Dermis microvascular lymphatic vessel endothelial cell (primary cell): ENCODE measurements at regions not wholly inside any gene's neighbourhood (a gene's known extent, or its start where the extent isn't known, plus 50 kb on each side); places are given as distances from the start of the nearest gene placed in this dataset.

Experiments used
- DNase-seq, 2 donors: peaks; one replicate each; pipeline versions ENCODE4 v3.0.0 to v3.0.0-alpha.2; 2010; ENCODE audit warnings: low read depth in 2 of 2

GRCh38 chr1:239730378-239730777 lies 344.0 kb downstream of the CHRM3 start:
- DNase-seq, result no peak

- no peak for DNase-seq
Measured at GRCh38 chr1:239731082-239731748, 344.8 kb downstream of the CHRM3 start.

- no peak for DNase-seq
Measured at GRCh38 chr1:239732770-239733169, 346.4 kb downstream of the CHRM3 start.

- no peak for DNase-seq
Measured at GRCh38 chr1:239733995-239734394, 347.6 kb downstream of the CHRM3 start.

- DNase-seq, result no peak
Measured at GRCh38 chr1:239735111-239735510, 348.7 kb downstream of the CHRM3 start.

- DNase-seq, result no peak
Measured at GRCh38 chr1:239736479-239736878, 350.1 kb downstream of the CHRM3 start.

GRCh38 chr1:239739375-239739774 lies 352.3 kb upstream of the FMN2 start:
- DNase-seq, result no peak

GRCh38 chr1:239739919-239740318 lies 351.8 kb upstream of the FMN2 start:
- no peak for DNase-seq

GRCh38 chr1:239742416-239743109 lies 349.1 kb upstream of the FMN2 start:
- DNase-seq, result no peak

- DNase-seq, result no peak
Measured at GRCh38 chr1:239744851-239745250, 346.8 kb upstream of the FMN2 start.

- no peak for DNase-seq
Measured at GRCh38 chr1:239755107-239755912, 336.4 kb upstream of the FMN2 start.

- DNase-seq, result no peak
Measured at GRCh38 chr1:239757716-239758115, 334.0 kb upstream of the FMN2 start.

- no peak for DNase-seq
Measured at GRCh38 chr1:239758756-239759155, 332.9 kb upstream of the FMN2 start.

- DNase-seq, result no peak
Measured at GRCh38 chr1:239761509-239761908, 330.2 kb upstream of the FMN2 start.

- no peak for DNase-seq
Measured at GRCh38 chr1:239763850-239764249, 327.8 kb upstream of the FMN2 start.

GRCh38 chr1:239764546-239764945 lies 327.1 kb upstream of the FMN2 start:
- DNase-seq, result no peak

GRCh38 chr1:239765163-239765562 lies 326.5 kb upstream of the FMN2 start:
- DNase-seq, result no peak

GRCh38 chr1:239771550-239771949 lies 320.1 kb upstream of the FMN2 start:
- DNase-seq, result no peak

- no peak for DNase-seq
Measured at GRCh38 chr1:239772446-239772845, 319.2 kb upstream of the FMN2 start.

GRCh38 chr1:239775466-239775865 lies 316.2 kb upstream of the FMN2 start:
- DNase-seq, result no peak

- peak; percentile 0 to 52 for DNase-seq
Measured at GRCh38 chr1:239778208-239778813, 313.4 kb upstream of the FMN2 start.

- no peak for DNase-seq
Measured at GRCh38 chr1:239779962-239780361, 311.7 kb upstream of the FMN2 start.
